ENCODE measurements at regions not wholly inside any gene's neighbourhood (a gene's known extent, or its start where the extent isn't known, plus 50 kb on each side); places are given as distances from the start of the nearest gene placed in this dataset.

DNA sequence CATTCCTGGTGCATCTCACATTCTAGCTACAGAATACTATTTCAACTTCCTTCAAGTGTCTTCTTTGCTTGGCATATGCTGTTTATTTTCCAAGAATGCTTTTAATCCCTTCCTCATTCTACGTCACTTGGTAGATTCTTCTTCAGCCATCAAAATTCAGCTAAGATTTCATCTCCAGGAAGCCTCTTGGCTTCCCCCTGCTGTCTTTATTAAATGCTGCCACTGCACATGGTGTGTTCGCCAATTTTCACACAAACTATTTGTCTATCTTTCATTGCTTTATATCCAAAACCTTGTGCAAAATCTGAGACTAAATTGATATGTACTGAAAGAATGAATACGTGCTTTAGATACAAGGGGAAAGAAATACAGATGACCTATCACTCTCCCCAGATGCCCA, 253.0 kb downstream of the RFPL4B start:
- ATAC-seq, result no peak

More for the DNA sequence above, 253.0 kb downstream of the RFPL4B start:
- no TSS peak for BruUV-seq (replicated peaks)
- H3K27ac ChIP-seq (ENCODE audit: low read depth, low read length), result no peak overlapping the region
- no peaks in the 10 kb centered on the region for H3K36me3 ChIP-seq (ENCODE audit: control insufficient read depth in 1 of 2, insufficient read depth in 2 of 2, low read length in 2 of 2)
- CTCF ChIA-PET, result no interaction called here
- H3K9me3 ChIP-seq (ENCODE audit: control insufficient read depth in 1 of 2, insufficient read depth in 1 of 2, low read depth in 1 of 2, low read length in 2 of 2), result no peaks in the 10 kb centered on the region
- H3K79me2 ChIP-seq (ENCODE audit: insufficient read depth, low read length), result no peaks in the 10 kb centered on the region
- intact Hi-C loops (cut with micrococcal nuclease), result no loop called here
- H3K9ac ChIP-seq (ENCODE audit: low read length), result no peak overlapping the region
- POLR2A ChIA-PET, result no interaction called here
- no peaks in the 10 kb centered on the region for H3K27me3 ChIP-seq (ENCODE audit: insufficient read depth, low read length)
- no peaks in the 10 kb centered on the region for H4K20me1 ChIP-seq (ENCODE audit: insufficient read depth)
- no peak overlapping the region for H2AFZ ChIP-seq (ENCODE audit: low read depth, low read length, poor library complexity, severe bottlenecking)
- H3K4me1 ChIP-seq (ENCODE audit: control insufficient read depth in 1 of 2, insufficient read depth in 2 of 2, low read length in 2 of 2), result no peaks in the 10 kb centered on the region
- DNase-seq (ENCODE audit: low read depth, low spot score), result no peak
- no peaks in the 10 kb centered on the region for H3K9me2 ChIP-seq (ENCODE audit: insufficient read depth)
- no peak overlapping the region for H3K4me2 ChIP-seq (ENCODE audit: low read length)
- no peak for TF ChIP-seq YY1 (IDR thresholded peaks at IDR 0.05; ENCODE audit: extremely low read depth, insufficient replicate concordance, low read depth, low read length)
- TF ChIP-seq, protein P1, sequence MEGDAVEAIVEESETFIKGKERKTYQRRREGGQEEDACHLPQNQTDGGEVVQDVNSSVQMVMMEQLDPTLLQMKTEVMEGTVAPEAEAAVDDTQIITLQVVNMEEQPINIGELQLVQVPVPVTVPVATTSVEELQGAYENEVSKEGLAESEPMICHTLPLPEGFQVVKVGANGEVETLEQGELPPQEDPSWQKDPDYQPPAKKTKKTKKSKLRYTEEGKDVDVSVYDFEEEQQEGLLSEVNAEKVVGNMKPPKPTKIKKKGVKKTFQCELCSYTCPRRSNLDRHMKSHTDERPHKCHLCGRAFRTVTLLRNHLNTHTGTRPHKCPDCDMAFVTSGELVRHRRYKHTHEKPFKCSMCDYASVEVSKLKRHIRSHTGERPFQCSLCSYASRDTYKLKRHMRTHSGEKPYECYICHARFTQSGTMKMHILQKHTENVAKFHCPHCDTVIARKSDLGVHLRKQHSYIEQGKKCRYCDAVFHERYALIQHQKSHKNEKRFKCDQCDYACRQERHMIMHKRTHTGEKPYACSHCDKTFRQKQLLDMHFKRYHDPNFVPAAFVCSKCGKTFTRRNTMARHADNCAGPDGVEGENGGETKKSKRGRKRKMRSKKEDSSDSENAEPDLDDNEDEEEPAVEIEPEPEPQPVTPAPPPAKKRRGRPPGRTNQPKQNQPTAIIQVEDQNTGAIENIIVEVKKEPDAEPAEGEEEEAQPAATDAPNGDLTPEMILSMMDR (IDR thresholded peaks at IDR 0.05 in 2 of 3, conservative IDR thresholded peaks at IDR 0.05 in 1 of 3; ENCODE audit: borderline replicate concordance in 1 of 3, insufficient read depth in 1 of 3, low read depth in 2 of 3, low read length in 2 of 3), result 0 out of 6 replicates have a peak, but pooled peaks of 2 of the 3 experiments have one; percentile 4 to 7
- TF ChIP-seq, protein P2, sequence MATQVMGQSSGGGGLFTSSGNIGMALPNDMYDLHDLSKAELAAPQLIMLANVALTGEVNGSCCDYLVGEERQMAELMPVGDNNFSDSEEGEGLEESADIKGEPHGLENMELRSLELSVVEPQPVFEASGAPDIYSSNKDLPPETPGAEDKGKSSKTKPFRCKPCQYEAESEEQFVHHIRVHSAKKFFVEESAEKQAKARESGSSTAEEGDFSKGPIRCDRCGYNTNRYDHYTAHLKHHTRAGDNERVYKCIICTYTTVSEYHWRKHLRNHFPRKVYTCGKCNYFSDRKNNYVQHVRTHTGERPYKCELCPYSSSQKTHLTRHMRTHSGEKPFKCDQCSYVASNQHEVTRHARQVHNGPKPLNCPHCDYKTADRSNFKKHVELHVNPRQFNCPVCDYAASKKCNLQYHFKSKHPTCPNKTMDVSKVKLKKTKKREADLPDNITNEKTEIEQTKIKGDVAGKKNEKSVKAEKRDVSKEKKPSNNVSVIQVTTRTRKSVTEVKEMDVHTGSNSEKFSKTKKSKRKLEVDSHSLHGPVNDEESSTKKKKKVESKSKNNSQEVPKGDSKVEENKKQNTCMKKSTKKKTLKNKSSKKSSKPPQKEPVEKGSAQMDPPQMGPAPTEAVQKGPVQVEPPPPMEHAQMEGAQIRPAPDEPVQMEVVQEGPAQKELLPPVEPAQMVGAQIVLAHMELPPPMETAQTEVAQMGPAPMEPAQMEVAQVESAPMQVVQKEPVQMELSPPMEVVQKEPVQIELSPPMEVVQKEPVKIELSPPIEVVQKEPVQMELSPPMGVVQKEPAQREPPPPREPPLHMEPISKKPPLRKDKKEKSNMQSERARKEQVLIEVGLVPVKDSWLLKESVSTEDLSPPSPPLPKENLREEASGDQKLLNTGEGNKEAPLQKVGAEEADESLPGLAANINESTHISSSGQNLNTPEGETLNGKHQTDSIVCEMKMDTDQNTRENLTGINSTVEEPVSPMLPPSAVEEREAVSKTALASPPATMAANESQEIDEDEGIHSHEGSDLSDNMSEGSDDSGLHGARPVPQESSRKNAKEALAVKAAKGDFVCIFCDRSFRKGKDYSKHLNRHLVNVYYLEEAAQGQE (IDR thresholded peaks at IDR 0.05; ENCODE audit: low read depth), result no peak
- TF ChIP-seq EGR1 (IDR thresholded peaks at IDR 0.05; ENCODE audit: low read depth), result no peak
- TF ChIP-seq SRF (IDR thresholded peaks at IDR 0.05; ENCODE audit: low read depth), result no peak
- no peak for TF ChIP-seq ZNF274 (IDR thresholded peaks at IDR 0.05; ENCODE audit: low read depth, low read length)
- H3K4me3 ChIP-seq (replicated peaks in 1 of 2; ENCODE audit: low read depth in 1 of 2, low read length in 2 of 2), result no peak overlapping the region
- RAD21 ChIA-PET (ENCODE audit: low non-redundant PET in 1 of 2, low total read pairs in 2 of 2, uncharacterized antibody in 2 of 2, unreplicated experiment in 2 of 2), result no interaction called here
